Colonic mucosa (tissue), 4 donors: ENCODE measurements at regions not wholly inside any gene's neighbourhood (a gene's known extent, or its start where the extent isn't known, plus 50 kb on each side); places are given as distances from the start of the nearest gene placed in this dataset.
"Not testable (repeated sequence)": the region's sequence is repeated elsewhere in the genome, so short reads cannot be mapped to it uniquely, and the experiment has no call there.

Source experiments
- DNase-seq: peaks from one replicate; pipeline ENCODE4 v3.0.0-alpha.2; 2020
- H3K27ac ChIP-seq: fragments of 200-600 bp; one replicate; pipeline ENCODE4 v1.8.0; 2021
- H3K27me3 ChIP-seq: fragments of 200-600 bp; one replicate; pipeline ENCODE4 v1.8.0; 2021
- H3K36me3 ChIP-seq: fragments of 200-600 bp; one replicate; pipeline ENCODE4 v1.8.0; 2021
- H3K4me1 ChIP-seq: fragments of 200-600 bp; one replicate; pipeline ENCODE4 v1.8.0; 2021; ENCODE audit warnings: mild to moderate bottlenecking
- H3K4me3 ChIP-seq: fragments of 200-600 bp; one replicate; pipeline ENCODE4 v1.8.0; 2021
- H3K9ac ChIP-seq, 2 donors: one replicate each; pipeline ENCODE4 v1.7.0; 2013; ENCODE audit warnings: control low read depth in 2 of 2, low read depth in 2 of 2, low read length in 2 of 2
- H3K9me3 ChIP-seq: fragments of 200-600 bp; one replicate; pipeline ENCODE4 v1.8.0; 2021
- intact Hi-C: fragments of 100-400 bp; cut with DNase I; formaldehyde crosslinking; loops from one replicate; pipeline ENCODE4 v1.14.1; 2022
- TF ChIP-seq, protein P1 (sequence below): fragments of 200-600 bp; IDR thresholded peaks from one replicate; pipeline ENCODE4 v1.8.0; 2022; ENCODE audit warnings: antibody characterized with exemption, mild to moderate bottlenecking
- donor health status: healthy.
- donor health status: DM: no; HTN: no; CAD: no.
- donor health status: DM: no; HTN: no; CAD: no.

- H3K27me3 ChIP-seq, intact Hi-C loops, DNase-seq, H3K9me3 ChIP-seq, H3K4me1 ChIP-seq, H3K36me3 ChIP-seq, H3K27ac ChIP-seq, H3K4me3 ChIP-seq, H3K9ac ChIP-seq: not testable (repeated sequence)
These were observed 140.9 kb upstream of the GOLGA6L4 start for GRCh38 chr15:84094720-84095119.

- H3K9me3 ChIP-seq, H3K9ac ChIP-seq, H3K27ac ChIP-seq, H3K27me3 ChIP-seq, DNase-seq, H3K4me1 ChIP-seq, H3K36me3 ChIP-seq, intact Hi-C loops, H3K4me3 ChIP-seq: not testable (repeated sequence)
These were observed 138.5 kb upstream of the GOLGA6L4 start for GRCh38 chr15:84097053-84097452.

DNA sequence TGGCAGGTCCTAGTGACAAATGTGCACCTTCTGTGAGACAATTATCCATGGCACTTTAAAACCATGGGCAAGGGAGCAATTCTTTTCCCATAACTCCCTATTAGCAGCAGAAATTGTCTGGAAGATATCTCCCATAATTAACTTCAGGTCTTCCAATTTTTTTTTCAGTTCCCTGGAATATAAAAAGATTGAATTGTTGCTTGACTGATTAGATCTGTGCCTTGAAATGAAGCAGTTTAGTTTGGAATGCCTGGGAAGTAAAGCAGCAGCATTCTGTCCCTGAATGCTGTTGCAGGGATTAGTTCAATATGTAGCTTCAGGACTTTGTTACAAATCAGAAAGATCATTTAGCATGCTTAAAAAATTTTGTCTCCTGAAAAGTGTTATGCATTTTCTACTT is 137.0 kb upstream of the GOLGA6L4 start:
- H3K36me3 ChIP-seq, result no peaks in the 10 kb centered on the region
- no peak overlapping the region for H3K9ac ChIP-seq
- H3K9me3 ChIP-seq, result no peaks in the 10 kb centered on the region
- no peak overlapping the region for H3K4me3 ChIP-seq
- H3K4me1 ChIP-seq, result no peaks in the 10 kb centered on the region
- DNase-seq, result no peak
- TF ChIP-seq, protein P1, sequence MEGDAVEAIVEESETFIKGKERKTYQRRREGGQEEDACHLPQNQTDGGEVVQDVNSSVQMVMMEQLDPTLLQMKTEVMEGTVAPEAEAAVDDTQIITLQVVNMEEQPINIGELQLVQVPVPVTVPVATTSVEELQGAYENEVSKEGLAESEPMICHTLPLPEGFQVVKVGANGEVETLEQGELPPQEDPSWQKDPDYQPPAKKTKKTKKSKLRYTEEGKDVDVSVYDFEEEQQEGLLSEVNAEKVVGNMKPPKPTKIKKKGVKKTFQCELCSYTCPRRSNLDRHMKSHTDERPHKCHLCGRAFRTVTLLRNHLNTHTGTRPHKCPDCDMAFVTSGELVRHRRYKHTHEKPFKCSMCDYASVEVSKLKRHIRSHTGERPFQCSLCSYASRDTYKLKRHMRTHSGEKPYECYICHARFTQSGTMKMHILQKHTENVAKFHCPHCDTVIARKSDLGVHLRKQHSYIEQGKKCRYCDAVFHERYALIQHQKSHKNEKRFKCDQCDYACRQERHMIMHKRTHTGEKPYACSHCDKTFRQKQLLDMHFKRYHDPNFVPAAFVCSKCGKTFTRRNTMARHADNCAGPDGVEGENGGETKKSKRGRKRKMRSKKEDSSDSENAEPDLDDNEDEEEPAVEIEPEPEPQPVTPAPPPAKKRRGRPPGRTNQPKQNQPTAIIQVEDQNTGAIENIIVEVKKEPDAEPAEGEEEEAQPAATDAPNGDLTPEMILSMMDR, result no peak
- H3K27ac ChIP-seq, result no peak overlapping the region
- no peaks in the 10 kb centered on the region for H3K27me3 ChIP-seq
- intact Hi-C loops, result no loop called here

DNA sequence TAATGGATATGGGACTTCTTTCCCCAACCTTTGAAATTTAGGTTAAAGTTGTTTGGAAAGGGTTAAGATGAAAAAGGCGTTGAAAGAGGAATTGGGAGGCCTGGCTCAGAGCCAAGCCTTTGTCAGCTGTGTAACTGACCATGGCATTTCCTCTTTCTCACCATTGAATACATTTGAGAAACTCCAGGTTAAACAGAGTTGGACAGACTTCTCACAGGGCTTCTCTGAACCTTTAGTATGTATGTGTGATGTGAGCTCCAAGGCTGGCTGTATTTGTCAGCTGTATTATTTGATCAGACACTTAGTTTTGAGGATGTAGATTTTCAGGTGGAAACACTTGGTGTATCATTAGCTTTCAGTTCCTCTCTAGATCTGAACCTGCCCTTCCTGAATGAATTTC is 136.4 kb upstream of the GOLGA6L4 start:
- TF ChIP-seq, protein P1, result no peak
- no peak for DNase-seq
- intact Hi-C loops, result no loop called here

DNA sequence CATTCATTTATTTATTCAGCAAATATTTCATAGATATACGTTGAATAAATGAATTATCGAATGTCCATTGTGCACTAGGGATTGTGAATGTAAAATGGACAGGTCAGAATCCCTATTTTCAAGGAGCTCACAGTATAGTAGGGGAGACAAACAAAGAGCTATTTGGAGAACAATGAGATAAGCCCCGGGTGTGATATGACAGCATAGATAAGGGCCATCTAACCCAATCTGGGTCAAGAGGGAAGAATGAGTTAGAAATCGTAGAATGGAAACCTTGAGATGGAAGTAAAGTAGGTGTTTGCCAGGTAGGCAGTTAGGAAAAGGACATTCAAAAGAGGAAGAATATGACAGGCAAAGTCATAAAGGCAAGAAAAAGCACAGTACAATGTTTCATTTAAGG is 132.2 kb upstream of the GOLGA6L4 start:
- no peaks in the 10 kb centered on the region for H3K27me3 ChIP-seq
- TF ChIP-seq, protein P1, result no peak
- no peak for DNase-seq
- H3K27ac ChIP-seq, result no peak overlapping the region
- H3K4me3 ChIP-seq, result no peak overlapping the region
- no peaks in the 10 kb centered on the region for H3K4me1 ChIP-seq
- no peak overlapping the region for H3K9ac ChIP-seq
- no peaks in the 10 kb centered on the region for H3K36me3 ChIP-seq
- intact Hi-C loops, result no loop called here
- no peaks in the 10 kb centered on the region for H3K9me3 ChIP-seq

More for the DNA sequence above, 136.4 kb upstream of the GOLGA6L4 start:
- Histone ChIP-seq H3K9me3 (no peaks in the 10 kb centered on the region), H3K27me3 (no peaks in the 10 kb centered on the region), H3K36me3 (no peaks in the 10 kb centered on the region), H3K9ac (no peak overlapping the region), H3K4me3 (no peak overlapping the region), H3K27ac (no peak overlapping the region), H3K4me1 (no peaks in the 10 kb centered on the region)

DNA sequence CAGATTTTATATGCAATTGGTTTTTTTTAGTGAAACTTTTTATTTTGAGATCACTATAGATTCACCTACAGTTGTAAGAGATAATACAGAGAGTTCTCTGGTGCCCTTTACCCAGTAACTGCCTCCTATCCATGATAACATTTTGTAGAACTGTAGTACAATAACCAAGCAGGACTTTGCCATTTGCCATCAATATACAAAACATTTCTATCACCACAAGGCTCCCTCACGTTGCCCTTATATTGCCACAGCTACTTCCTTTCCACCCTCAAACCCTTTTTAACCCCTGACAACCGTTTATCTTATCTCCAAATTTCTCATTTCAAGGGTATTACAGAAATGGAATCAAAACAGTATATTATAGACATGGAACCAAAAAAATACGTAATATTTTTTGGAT is 130.7 kb upstream of the GOLGA6L4 start:
- Histone ChIP-seq H3K36me3 (no peaks in the 10 kb centered on the region), H3K27ac (no peak overlapping the region), H3K4me3 (no peak overlapping the region), H3K4me1 (no peaks in the 10 kb centered on the region), H3K9me3 (no peaks in the 10 kb centered on the region), H3K27me3 (no peaks in the 10 kb centered on the region), H3K9ac (no peak overlapping the region)
- intact Hi-C loops, result no loop called here
- DNase-seq, result no peak
- TF ChIP-seq, protein P1, result no peak

GRCh38 chr15:84108728-84109127 is 126.8 kb upstream of the GOLGA6L4 start:
- intact Hi-C loops, result no loop called here
- no peaks in the 10 kb centered on the region for H3K36me3 ChIP-seq
- no peaks in the 10 kb centered on the region for H3K27me3 ChIP-seq
- no peak overlapping the region for H3K4me3 ChIP-seq
- H3K9me3 ChIP-seq, result no peaks in the 10 kb centered on the region
- DNase-seq, result no peak
- TF ChIP-seq, protein P1, result no peak
- H3K27ac ChIP-seq, result no peak overlapping the region
- H3K9ac ChIP-seq, result no peak overlapping the region
- no peaks in the 10 kb centered on the region for H3K4me1 ChIP-seq
